HCT116 (cell line): ENCODE measurements at regions not wholly inside any gene's neighbourhood (a gene's known extent, or its start where the extent isn't known, plus 50 kb on each side); places are given as distances from the start of the nearest gene placed in this dataset.

Experiments used
- ATAC-seq: fragments of 200-7000 bp; cut with Tn5 transposase; 2 replicates; pipeline ENCODE4 v1.9.1; 2020; ENCODE audit warnings: mild to moderate bottlenecking, moderate library complexity
- BruUV-seq: library from RNA; stranded (reverse); fragments of 400-500 nt; replicated peaks from 2 replicates; lab custom pipeline; 2021; lab: Mats Ljungman, UMichigan
- CTCF ChIA-PET: fragments of 300-600 bp; sonication (Branson Sonifier 250); formaldehyde crosslinking; loops from one replicate; lab custom pipeline; 2021; ENCODE audit warnings: antibody characterized with exemption; lab: Charles Lee
- POLR2A ChIA-PET: fragments of 300-600, 350-600 bp; sonication (Branson Sonifier 250); formaldehyde crosslinking; loops from one replicate; lab custom pipeline; 2021; ENCODE audit warnings: antibody characterized with exemption; lab: Charles Lee
- RAD21 ChIA-PET, 2 experiments: fragments of 300-600 bp; sonication (Branson Sonifier 250); formaldehyde crosslinking; loops; one replicate each; lab custom pipeline; 2023; ENCODE audit warnings: low total read pairs in 2 of 2; ENCODE audit not compliant: uncharacterized antibody in 2 of 2, unreplicated experiment in 2 of 2, low non-redundant PET in 1 of 2; lab: Charles Lee
- DNase-seq: peaks from one replicate; pipeline ENCODE4 v3.0.0-alpha.2; 2010; ENCODE audit warnings: low read depth, low spot score
- H2AFZ ChIP-seq: fragments of 200-600 bp; shearing (Covaris generic), sonication (generic); 2 replicates; pipeline ENCODE4 v1.6.1; 2017; ENCODE audit warnings: low read depth, mixed run types, mixed read lengths, antibody characterized with exemption, low read length; ENCODE audit not compliant: poor library complexity, severe bottlenecking
- H3K27ac ChIP-seq: 2 replicates; pipeline ENCODE4 v1.5.1; 2012; ENCODE audit warnings: low read depth, low read length
- H3K27me3 ChIP-seq: fragments of 200-600 bp; sonication (generic); 2 replicates; pipeline ENCODE4 v1.6.1; 2016; ENCODE audit warnings: mixed run types, low read length, mixed read lengths; ENCODE audit not compliant: insufficient read depth
- H3K36me3 ChIP-seq, 2 experiments: fragments of 200-500 bp in 1 of 2; fragments of 200-600 bp in 1 of 2; sonication (Bioruptor generic) in 1 of 2; sonication (generic) in 1 of 2; 2 replicates each; pipeline versions ENCODE4 v1.5.1 to v1.6.1; 2014 to 2016; ENCODE audit warnings: low read length in 2 of 2, inconsistent platforms in 1 of 2, mixed read lengths in 1 of 2, mixed run types in 1 of 2; ENCODE audit not compliant: insufficient read depth in 2 of 2, control insufficient read depth in 1 of 2
- H3K4me1 ChIP-seq, 2 experiments: fragments of 200-600 bp in 1 of 2; sonication (generic) in 1 of 2; 2 replicates each; pipeline versions ENCODE4 v1.5.1 to v1.6.1; 2012 to 2017; ENCODE audit warnings: low read length in 2 of 2, inconsistent platforms in 1 of 2, mild to moderate bottlenecking in 1 of 2, mixed read lengths in 1 of 2, mixed run types in 1 of 2, moderate library complexity in 1 of 2; ENCODE audit not compliant: insufficient read depth in 2 of 2, control insufficient read depth in 1 of 2
- H3K4me2 ChIP-seq: fragments of 200-600 bp; sonication (generic); 2 replicates; pipeline ENCODE4 v1.6.1; 2017; ENCODE audit warnings: mixed run types, low read length, mixed read lengths
- H3K4me3 ChIP-seq, 2 experiments: fragments of 200-600 bp in 1 of 2; sonication (generic) in 1 of 2; replicated peaks in 1 of 2; 2 replicates each; pipeline ENCODE4 v1.5.1; 2011 to 2016; ENCODE audit warnings: low read length in 2 of 2, control low read depth in 1 of 2, low read depth in 1 of 2, mild to moderate bottlenecking in 1 of 2, mixed read lengths in 1 of 2, mixed run types in 1 of 2
- H3K79me2 ChIP-seq: fragments of 200-600 bp; sonication (generic); 2 replicates; pipeline ENCODE4 v1.6.1; 2017; ENCODE audit warnings: mild to moderate bottlenecking, mixed run types, low read length, moderate library complexity, mixed read lengths; ENCODE audit not compliant: insufficient read depth
- H3K9ac ChIP-seq: fragments of 200-600 bp; sonication (generic); 2 replicates; pipeline ENCODE4 v1.6.1; 2016; ENCODE audit warnings: low read length, mixed read lengths
- H3K9me2 ChIP-seq: fragments of 200-600 bp; sonication (generic), shearing (Covaris generic); 2 replicates; pipeline ENCODE4 v1.6.1; 2017; ENCODE audit warnings: mixed run types, mild to moderate bottlenecking, moderate library complexity; ENCODE audit not compliant: insufficient read depth
- H3K9me3 ChIP-seq, 2 experiments: fragments of 200-500 bp in 1 of 2; fragments of 200-600 bp in 1 of 2; sonication (Bioruptor generic) in 1 of 2; sonication (generic) in 1 of 2; 2 replicates each; pipeline ENCODE4 v1.6.1; 2014 to 2017; ENCODE audit warnings: low read length in 2 of 2, mixed read lengths in 2 of 2, inconsistent platforms in 1 of 2, low read depth in 1 of 2, mild to moderate bottlenecking in 1 of 2, mixed run types in 1 of 2, moderate library complexity in 1 of 2; ENCODE audit not compliant: control insufficient read depth in 1 of 2, insufficient read depth in 1 of 2
- H4K20me1 ChIP-seq: fragments of 200-600 bp; sonication (generic), shearing (Covaris generic); 2 replicates; pipeline ENCODE4 v1.6.1; 2017; ENCODE audit warnings: mixed run types, mild to moderate bottlenecking, moderate library complexity; ENCODE audit not compliant: insufficient read depth
- CBX3 ChIP-seq: IDR thresholded peaks from 2 replicates; pipeline ENCODE4 v1.6.1; 2012; ENCODE audit warnings: low read depth
- CEBPB ChIP-seq: IDR thresholded peaks from 2 replicates; pipeline ENCODE4 v1.6.1; 2012; ENCODE audit warnings: low read depth
- EGR1 ChIP-seq: IDR thresholded peaks from 2 replicates; pipeline ENCODE4 v1.6.1; 2012; ENCODE audit warnings: low read depth
- ELF1 ChIP-seq: IDR thresholded peaks from 2 replicates; pipeline ENCODE4 v1.6.1; 2012; ENCODE audit warnings: low read depth, borderline replicate concordance
- FOSL1 ChIP-seq: IDR thresholded peaks from 2 replicates; pipeline ENCODE4 v1.6.1; 2012; ENCODE audit warnings: low read depth
- JUND ChIP-seq: IDR thresholded peaks from 2 replicates; pipeline ENCODE4 v1.6.1; 2012
- POLR2AphosphoS5 ChIP-seq: IDR thresholded peaks from 2 replicates; pipeline ENCODE4 v1.6.1; 2011; ENCODE audit warnings: mild to moderate bottlenecking, low read depth, low read length, moderate library complexity
- SIN3A ChIP-seq: IDR thresholded peaks from 2 replicates; pipeline ENCODE4 v1.6.1; 2012; ENCODE audit warnings: low read depth
- SP1 ChIP-seq: IDR thresholded peaks from 2 replicates; pipeline ENCODE4 v1.6.1; 2012; ENCODE audit warnings: low read depth
- TCF7L2 ChIP-seq: IDR thresholded peaks from 2 replicates; pipeline ENCODE4 v1.7.0; 2011; ENCODE audit warnings: borderline replicate concordance, inconsistent platforms; ENCODE audit not compliant: insufficient read depth, insufficient read length; ENCODE audit errors: extremely low read depth
- YY1 ChIP-seq: IDR thresholded peaks from 2 replicates; pipeline ENCODE4 v1.6.1; 2011; ENCODE audit warnings: low read length, low read depth, moderate library complexity, mild to moderate bottlenecking; ENCODE audit not compliant: insufficient replicate concordance; ENCODE audit errors: extremely low read depth
- ZFX ChIP-seq: fragments of 450-650 bp; IDR thresholded peaks from 2 replicates; pipeline ENCODE4 v1.6.1; 2017
- intact Hi-C: fragments of 100-400 bp; cut with micrococcal nuclease; formaldehyde crosslinking; loops from 2 replicates; pipeline ENCODE4 v1.10.0; 2022
- TF ChIP-seq, protein P1 (sequence below): IDR thresholded peaks from 2 replicates; pipeline ENCODE4 v1.6.1; 2012
- TF ChIP-seq, protein P2 (sequence below): IDR thresholded peaks from 2 replicates; pipeline ENCODE4 v1.6.1; 2011; ENCODE audit warnings: mild to moderate bottlenecking, low read length, moderate library complexity; ENCODE audit not compliant: insufficient replicate concordance; ENCODE audit errors: extremely low read depth
- TF ChIP-seq, protein P3 (sequence below): IDR thresholded peaks from 2 replicates; pipeline ENCODE4 v1.6.1; 2012

DNA sequence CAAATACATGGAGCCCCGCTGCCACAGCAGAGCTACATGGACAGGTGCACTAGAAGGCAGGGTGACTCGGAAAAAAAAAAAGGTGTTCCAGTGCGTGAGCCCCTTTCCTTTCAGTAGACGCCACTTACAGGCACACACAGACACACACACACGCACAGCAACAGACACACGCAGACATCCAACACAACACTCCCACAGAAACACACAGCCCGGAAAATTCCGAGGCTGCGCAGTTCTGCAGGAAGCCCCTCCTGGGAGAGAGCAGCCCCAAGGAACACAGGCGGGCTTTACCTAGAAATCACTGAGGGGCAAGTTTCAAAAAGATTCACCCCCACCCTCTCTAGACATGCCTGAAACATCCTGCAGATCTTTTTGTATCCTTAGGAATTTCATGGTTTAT lies 136.0 kb upstream of the WSB1 start:
- intact Hi-C loops, result no loop called here
- TF ChIP-seq CEBPB (no peak), POLR2AphosphoS5 (no peak), TCF7L2 (no peak), ZFX (no peak), YY1 (no peak), CBX3 (no peak), JUND (no peak), SP1 (no peak), FOSL1 (no peak), ELF1 (no peak), SIN3A (no peak), EGR1 (no peak)
- TF ChIP-seq, protein P1, sequence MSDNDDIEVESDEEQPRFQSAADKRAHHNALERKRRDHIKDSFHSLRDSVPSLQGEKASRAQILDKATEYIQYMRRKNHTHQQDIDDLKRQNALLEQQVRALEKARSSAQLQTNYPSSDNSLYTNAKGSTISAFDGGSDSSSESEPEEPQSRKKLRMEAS, result no peak
- TF ChIP-seq, protein P2, sequence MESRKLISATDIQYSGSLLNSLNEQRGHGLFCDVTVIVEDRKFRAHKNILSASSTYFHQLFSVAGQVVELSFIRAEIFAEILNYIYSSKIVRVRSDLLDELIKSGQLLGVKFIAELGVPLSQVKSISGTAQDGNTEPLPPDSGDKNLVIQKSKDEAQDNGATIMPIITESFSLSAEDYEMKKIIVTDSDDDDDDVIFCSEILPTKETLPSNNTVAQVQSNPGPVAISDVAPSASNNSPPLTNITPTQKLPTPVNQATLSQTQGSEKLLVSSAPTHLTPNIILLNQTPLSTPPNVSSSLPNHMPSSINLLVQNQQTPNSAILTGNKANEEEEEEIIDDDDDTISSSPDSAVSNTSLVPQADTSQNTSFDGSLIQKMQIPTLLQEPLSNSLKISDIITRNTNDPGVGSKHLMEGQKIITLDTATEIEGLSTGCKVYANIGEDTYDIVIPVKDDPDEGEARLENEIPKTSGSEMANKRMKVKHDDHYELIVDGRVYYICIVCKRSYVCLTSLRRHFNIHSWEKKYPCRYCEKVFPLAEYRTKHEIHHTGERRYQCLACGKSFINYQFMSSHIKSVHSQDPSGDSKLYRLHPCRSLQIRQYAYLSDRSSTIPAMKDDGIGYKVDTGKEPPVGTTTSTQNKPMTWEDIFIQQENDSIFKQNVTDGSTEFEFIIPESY, result no peak
- TF ChIP-seq, protein P3, sequence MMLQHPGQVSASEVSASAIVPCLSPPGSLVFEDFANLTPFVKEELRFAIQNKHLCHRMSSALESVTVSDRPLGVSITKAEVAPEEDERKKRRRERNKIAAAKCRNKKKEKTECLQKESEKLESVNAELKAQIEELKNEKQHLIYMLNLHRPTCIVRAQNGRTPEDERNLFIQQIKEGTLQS, result no peak
- ATAC-seq, result no peak
- no peak overlapping the region for H3K9ac ChIP-seq
- H3K79me2 ChIP-seq, result no peaks in the 10 kb centered on the region
- no peaks in the 10 kb centered on the region for H3K36me3 ChIP-seq
- POLR2A ChIA-PET, result no interaction called here
- H3K9me3 ChIP-seq, result no peaks in the 10 kb centered on the region
- H3K4me2 ChIP-seq, result no peak overlapping the region
- no peaks in the 10 kb centered on the region for H4K20me1 ChIP-seq
- no peak overlapping the region for H3K4me3 ChIP-seq
- DNase-seq, result no peak
- H3K27ac ChIP-seq, result no peak overlapping the region
- H3K9me2 ChIP-seq, result no peaks in the 10 kb centered on the region
- CTCF ChIA-PET, result no interaction called here
- no TSS peak for BruUV-seq
- H2AFZ ChIP-seq, result no peak overlapping the region
- H3K4me1 ChIP-seq, result no peaks in the 10 kb centered on the region
- no peaks in the 10 kb centered on the region for H3K27me3 ChIP-seq
- RAD21 ChIA-PET, result no interaction called here
